DND-41 (cell line): ENCODE measurements at regions not wholly inside any gene's neighbourhood (a gene's known extent, or its start where the extent isn't known, plus 50 kb on each side); places are given as distances from the start of the nearest gene placed in this dataset.

ENCODE experiments used
- ATAC-seq: fragments of 200-7000 bp; cut with Tn5 transposase; 3 replicates; pipeline ENCODE4 v1.9.1; 2021; ENCODE audit warnings: low read depth; ENCODE audit not compliant: insufficient read depth
- DNase-seq: peaks from one replicate; pipeline ENCODE4 v3.0.0-alpha.2; 2020
- H2AFZ ChIP-seq: 2 replicates; pipeline ENCODE4 v1.6.0; 2012; ENCODE audit warnings: low read depth, low read length
- H3K27ac ChIP-seq: 2 replicates; pipeline ENCODE4 v1.5.1; 2012; ENCODE audit warnings: low read length, inconsistent platforms
- H3K27me3 ChIP-seq: fragments of 200-600 bp; sonication (generic); 2 replicates; pipeline ENCODE4 v1.6.0; 2012; ENCODE audit warnings: low read length, mild to moderate bottlenecking, inconsistent platforms; ENCODE audit not compliant: insufficient read depth, poor library complexity
- H3K36me3 ChIP-seq: 2 replicates; pipeline ENCODE4 v1.5.1; 2012; ENCODE audit warnings: low read length, inconsistent platforms; ENCODE audit not compliant: insufficient read depth
- H3K4me1 ChIP-seq: 2 replicates; pipeline ENCODE4 v1.5.1; 2012; ENCODE audit warnings: mild to moderate bottlenecking, low read length; ENCODE audit not compliant: insufficient read depth
- H3K4me2 ChIP-seq: 2 replicates; pipeline ENCODE4 v1.6.0; 2012; ENCODE audit warnings: mild to moderate bottlenecking, moderate library complexity, low read length, inconsistent platforms; ENCODE audit not compliant: insufficient read depth
- H3K4me3 ChIP-seq, 2 experiments: fragments of 200-600 bp in 1 of 2; shearing (Covaris generic) in 1 of 2; 2 replicates each; pipeline ENCODE4 v1.5.1; 2012 to 2016; ENCODE audit warnings: inconsistent platforms in 2 of 2, low read length in 2 of 2, mild to moderate bottlenecking in 2 of 2, low read depth in 1 of 2, moderate library complexity in 1 of 2
- H3K79me2 ChIP-seq: 2 replicates; pipeline ENCODE4 v1.6.0; 2012; ENCODE audit warnings: low read length, inconsistent platforms; ENCODE audit not compliant: insufficient read depth
- H3K9ac ChIP-seq: 2 replicates; pipeline ENCODE4 v1.6.0; 2012; ENCODE audit warnings: low read depth, mild to moderate bottlenecking, inconsistent platforms, low read length, moderate library complexity
- H3K9me3 ChIP-seq: 2 replicates; pipeline ENCODE4 v1.5.1; 2012; ENCODE audit warnings: low read length, moderate library complexity, mild to moderate bottlenecking, inconsistent platforms; ENCODE audit not compliant: insufficient read depth, severe bottlenecking
- H4K20me1 ChIP-seq: 2 replicates; pipeline ENCODE4 v1.6.0; 2012; ENCODE audit warnings: low read length; ENCODE audit not compliant: insufficient read depth
- CTCF ChIP-seq: IDR thresholded peaks from 2 replicates; pipeline ENCODE4 v1.5.1; 2012; ENCODE audit warnings: borderline replicate concordance, low read length, moderate library complexity, mild to moderate bottlenecking; ENCODE audit not compliant: poor library complexity, severe bottlenecking; ENCODE audit errors: extremely low read depth
- EZH2 ChIP-seq: IDR thresholded peaks from 3 replicates; pipeline ENCODE4 v1.6.1; 2012; ENCODE audit warnings: borderline replicate concordance, low read depth, mild to moderate bottlenecking, moderate library complexity, low read length, inconsistent platforms; ENCODE audit not compliant: severe bottlenecking

- H3K27me3 ChIP-seq = no peaks in the 10 kb centered on the region
- H3K4me3 ChIP-seq = no peak overlapping the region
- no peak overlapping the region for H2AFZ ChIP-seq
- no peaks in the 10 kb centered on the region for H3K79me2 ChIP-seq
- no peak for ATAC-seq
- no peaks in the 10 kb centered on the region for H3K36me3 ChIP-seq
- H3K9me3 ChIP-seq = no peaks in the 10 kb centered on the region
- H3K27ac ChIP-seq = no peak overlapping the region
- H3K4me2 ChIP-seq = no peak overlapping the region
- H4K20me1 ChIP-seq = no peaks in the 10 kb centered on the region
- TF ChIP-seq CTCF = no peak
- TF ChIP-seq EZH2 = no peak
- no peaks in the 10 kb centered on the region for H3K4me1 ChIP-seq
- no peak for DNase-seq
- H3K9ac ChIP-seq = no peak overlapping the region
Observed at GRCh38 chr9:89721176-89721700, 116.4 kb downstream of the GADD45G start.

- Histone ChIP-seq H3K4me2 (no peak overlapping the region), H3K27ac (no peak overlapping the region), H4K20me1 (no peaks in the 10 kb centered on the region), H3K36me3 (no peaks in the 10 kb centered on the region), H3K27me3 (no peaks in the 10 kb centered on the region), H3K4me1 (no peaks in the 10 kb centered on the region), H3K4me3 (no peak overlapping the region), H3K79me2 (no peaks in the 10 kb centered on the region), H2AFZ (no peak overlapping the region), H3K9me3 (no peaks in the 10 kb centered on the region), H3K9ac (no peak overlapping the region)
- ATAC-seq = no peak
- TF ChIP-seq EZH2 (no peak), CTCF (no peak)
- no peak for DNase-seq
Observed at GRCh38 chr9:89721971-89722530, 117.2 kb downstream of the GADD45G start.

GRCh38 chr9:89722712-89723111 lies 117.9 kb downstream of the GADD45G start:
- TF ChIP-seq EZH2 (no peak), CTCF (no peak)
- Histone ChIP-seq H4K20me1 (no peaks in the 10 kb centered on the region), H3K79me2 (no peaks in the 10 kb centered on the region), H3K4me1 (no peaks in the 10 kb centered on the region), H3K4me3 (no peak overlapping the region), H3K9ac (no peak overlapping the region), H3K27me3 (no peaks in the 10 kb centered on the region), H3K9me3 (no peaks in the 10 kb centered on the region), H3K4me2 (no peak overlapping the region), H3K36me3 (no peaks in the 10 kb centered on the region), H2AFZ (no peak overlapping the region), H3K27ac (no peak overlapping the region)
- no peak for ATAC-seq
- DNase-seq = no peak

GRCh38 chr9:89723469-89724100 lies 118.8 kb downstream of the GADD45G start:
- Histone ChIP-seq H3K27me3 (no peaks in the 10 kb centered on the region), H3K4me2 (no peak overlapping the region), H3K4me1 (no peaks in the 10 kb centered on the region), H3K9me3 (no peaks in the 10 kb centered on the region), H3K9ac (no peak overlapping the region), H3K79me2 (no peaks in the 10 kb centered on the region), H4K20me1 (no peaks in the 10 kb centered on the region), H3K36me3 (no peaks in the 10 kb centered on the region), H2AFZ (no peak overlapping the region), H3K4me3 (no peak overlapping the region), H3K27ac (no peak overlapping the region)
- no peak for ATAC-seq
- no peak for TF ChIP-seq CTCF
- no peak for TF ChIP-seq EZH2
- DNase-seq = no peak
